ENCODE measurements at regions not wholly inside any gene's neighbourhood (a gene's known extent, or its start where the extent isn't known, plus 50 kb on each side); places are given as distances from the start of the nearest gene placed in this dataset.
A peak's percentile ranks its signal among the peaks of the same experiment; 100 is the strongest.

GRCh38 chr18:78101091-78101490 is 851.4 kb downstream of the GALR1 start:
- Histone ChIP-seq H3K9me3 (peaks cover 0 to 9% of the 10 kb centered on the region in 2 donors), H3K36me3 (no peaks in the 10 kb centered on the region), H3K27me3 (no peaks in the 10 kb centered on the region), H3K4me1 (no peaks in the 10 kb centered on the region), H3K27ac (no peak overlapping the region), H3K4me3 (no peak overlapping the region)
- DNase-seq (no peak), ATAC-seq (no peak)
- TF ChIP-seq CTCF (IDR thresholded peaks at IDR 0.05): no peak
- intact Hi-C loops (cut with DNase I): no loop called here

GRCh38 chr18:78102135-78102534 is 852.5 kb downstream of the GALR1 start:
- intact Hi-C loops (cut with DNase I): no loop called here
- no peaks in the 10 kb centered on the region for H3K4me1 ChIP-seq
- H3K27me3 ChIP-seq: no peaks in the 10 kb centered on the region
- no peak overlapping the region for H3K4me3 ChIP-seq
- ATAC-seq (no peak), DNase-seq (no peak)
- H3K27ac ChIP-seq: no peak overlapping the region
- no peaks in the 10 kb centered on the region for H3K36me3 ChIP-seq
- peaks cover 0 to 9% of the 10 kb centered on the region in 2 donors for H3K9me3 ChIP-seq
- TF ChIP-seq CTCF (IDR thresholded peaks at IDR 0.05): no peak

GRCh38 chr18:78105611-78106010 is 856.0 kb downstream of the GALR1 start:
- H3K4me3 ChIP-seq: no peak overlapping the region
- intact Hi-C loops (cut with DNase I): no loop called here
- H3K27ac ChIP-seq: no peak overlapping the region
- peaks cover 0 to 9% of the 10 kb centered on the region in 2 donors for H3K9me3 ChIP-seq
- no peaks in the 10 kb centered on the region for H3K36me3 ChIP-seq
- ATAC-seq: no peak
- DNase-seq: no peak
- H3K27me3 ChIP-seq: no peaks in the 10 kb centered on the region
- TF ChIP-seq CTCF (IDR thresholded peaks at IDR 0.05): no peak
- no peaks in the 10 kb centered on the region for H3K4me1 ChIP-seq

GRCh38 chr18:78106946-78107345 is 857.3 kb downstream of the GALR1 start:
- H3K4me1 ChIP-seq: no peaks in the 10 kb centered on the region
- no peak overlapping the region for H3K4me3 ChIP-seq
- intact Hi-C loops (cut with DNase I): no loop called here
- DNase-seq (no peak), ATAC-seq (no peak)
- H3K27ac ChIP-seq: no peak overlapping the region
- no peaks in the 10 kb centered on the region for H3K36me3 ChIP-seq
- H3K27me3 ChIP-seq: no peaks in the 10 kb centered on the region
- H3K9me3 ChIP-seq: peaks cover 0 to 9% of the 10 kb centered on the region in 2 donors
- no peak for TF ChIP-seq CTCF (IDR thresholded peaks at IDR 0.05)

- Histone ChIP-seq H3K27me3 (no peaks in the 10 kb centered on the region), H3K27ac (no peak overlapping the region), H3K9me3 (peaks cover 0 to 9% of the 10 kb centered on the region in 2 donors), H3K36me3 (no peaks in the 10 kb centered on the region), H3K4me1 (no peaks in the 10 kb centered on the region), H3K4me3 (no peak overlapping the region)
- TF ChIP-seq CTCF (IDR thresholded peaks at IDR 0.05): no peak
- intact Hi-C loops (cut with DNase I): no loop called here
- DNase-seq (no peak), ATAC-seq (peak; percentile 86)
Measured at GRCh38 chr18:78107363-78107762, 857.7 kb downstream of the GALR1 start.

Measured in left lung (tissue), 4 donors.